Stimulated activated CD4-positive, alpha-beta T cell treated with anti-CD3 and anti-CD28 coated beads, Interleukin-1b, Interleukin-23, amount 100 ng/mL, for 1 hour (primary cell): ENCODE measurements at regions not wholly inside any gene's neighbourhood (a gene's known extent, or its start where the extent isn't known, plus 50 kb on each side); places are given as distances from the start of the nearest gene placed in this dataset.
"Not testable (repeated sequence)": the region's sequence is repeated elsewhere in the genome, so short reads cannot be mapped to it uniquely, and the experiment has no call there.

Experiments
- DNase-seq, 2 donors: peaks; one replicate each; pipeline ENCODE4 v3.0.0-alpha.2; 2020; ENCODE audit warnings: low read depth in 2 of 2

DNA sequence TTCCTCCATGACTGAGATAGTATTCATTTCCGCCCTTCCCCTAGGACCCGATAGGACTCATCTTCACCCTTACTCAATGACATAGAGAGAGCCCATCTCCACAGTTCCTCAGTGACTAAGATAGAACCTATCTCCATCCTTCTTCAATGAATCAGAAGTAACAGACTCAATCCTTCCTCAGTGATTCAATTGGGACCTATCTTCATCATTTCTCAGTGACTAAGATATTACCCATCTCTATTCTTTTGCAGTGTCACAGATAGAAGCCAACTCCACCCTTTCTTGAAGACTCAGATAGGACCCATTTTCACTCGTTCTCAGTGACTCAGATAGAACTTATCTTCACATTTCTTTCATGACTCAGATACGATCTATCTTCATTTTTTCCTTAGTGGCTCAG lies 164.6 kb downstream of the FBXO4 start:
- no peak for DNase-seq

DNA sequence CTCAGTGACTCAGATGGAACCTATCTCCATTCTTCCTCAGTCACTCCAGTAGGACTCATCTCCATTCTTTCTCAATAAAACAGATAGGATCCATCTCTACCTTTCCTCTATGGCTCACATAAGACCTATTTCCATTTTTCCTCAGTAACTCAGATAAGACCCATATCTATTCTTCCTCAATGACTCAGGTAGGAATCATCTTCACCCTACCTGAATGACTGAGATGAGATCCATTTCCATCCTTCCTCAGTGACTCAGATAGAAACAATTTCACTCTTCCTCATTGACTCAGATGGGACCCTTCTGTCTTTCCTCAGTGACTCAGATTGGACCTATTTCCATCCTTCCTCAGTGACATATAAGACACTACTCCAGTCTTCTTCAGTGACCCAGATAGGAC lies 165.1 kb downstream of the FBXO4 start:
- no peak for DNase-seq

DNA sequence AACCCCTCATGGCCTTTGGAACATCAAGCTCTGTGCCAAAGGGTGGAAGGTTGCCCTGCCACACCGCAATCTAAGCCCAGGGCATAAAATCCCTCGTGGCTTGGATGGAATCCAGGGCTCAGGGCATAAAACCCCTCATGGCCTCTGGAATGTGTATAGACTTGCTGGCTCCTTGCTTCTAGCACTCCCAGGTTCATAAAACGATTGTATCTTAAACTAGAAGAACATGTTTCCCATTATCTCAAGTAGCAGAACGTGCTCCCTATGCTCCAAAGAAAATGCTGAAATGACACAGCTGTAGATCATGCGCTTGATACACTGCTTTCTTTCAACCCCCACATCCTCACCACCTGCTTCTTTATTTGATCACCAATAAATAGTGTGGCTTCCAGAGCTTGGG lies 174.8 kb downstream of the FBXO4 start:
- not testable (repeated sequence) for DNase-seq

DNA sequence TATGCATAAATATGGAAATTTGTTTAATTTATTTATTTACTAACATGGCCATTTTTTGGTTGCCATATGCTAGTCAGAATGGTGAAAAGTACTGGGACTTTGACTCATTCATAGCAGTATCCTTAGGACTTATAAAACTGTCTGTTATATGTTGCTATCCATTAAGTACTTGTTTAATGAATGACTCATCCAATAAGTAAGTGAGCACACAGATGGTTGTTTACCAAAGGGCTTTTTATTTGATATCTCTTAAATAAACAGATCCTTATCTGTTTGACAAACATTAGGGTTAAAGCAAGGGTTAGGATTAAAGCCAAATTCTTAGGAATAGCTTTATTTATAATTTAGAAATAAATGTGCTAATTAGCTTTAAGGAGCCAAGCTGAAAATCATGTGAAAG lies 183.4 kb downstream of the FBXO4 start:
- no peak for DNase-seq

DNA sequence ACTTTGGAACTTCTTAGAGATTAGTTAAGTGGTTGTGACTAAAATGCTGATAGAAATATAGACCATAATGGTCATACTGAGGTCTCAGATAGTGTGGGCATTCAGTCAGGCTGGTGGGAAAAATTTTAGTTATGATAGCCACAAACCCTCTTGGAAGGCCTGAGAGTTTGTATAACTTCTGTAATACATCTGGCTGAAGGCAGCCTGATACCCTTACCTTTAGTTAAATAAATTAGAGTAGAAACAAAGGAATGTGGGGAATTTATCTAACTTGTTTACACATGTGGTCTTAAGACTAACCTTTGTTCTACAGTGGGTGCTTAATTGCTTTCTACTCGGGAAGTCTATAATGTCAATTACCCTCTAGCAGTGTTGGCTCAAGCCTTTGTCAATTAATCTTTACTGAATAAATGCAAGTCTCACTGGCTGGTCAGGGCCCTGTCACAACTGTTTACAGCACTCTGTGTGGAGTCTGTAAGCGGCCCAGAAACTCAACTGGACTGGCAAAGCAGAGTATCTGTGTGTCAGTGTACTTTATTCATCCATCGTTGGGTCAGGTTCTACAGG lies 184.0 kb downstream of the FBXO4 start:
- no peak for DNase-seq

DNA sequence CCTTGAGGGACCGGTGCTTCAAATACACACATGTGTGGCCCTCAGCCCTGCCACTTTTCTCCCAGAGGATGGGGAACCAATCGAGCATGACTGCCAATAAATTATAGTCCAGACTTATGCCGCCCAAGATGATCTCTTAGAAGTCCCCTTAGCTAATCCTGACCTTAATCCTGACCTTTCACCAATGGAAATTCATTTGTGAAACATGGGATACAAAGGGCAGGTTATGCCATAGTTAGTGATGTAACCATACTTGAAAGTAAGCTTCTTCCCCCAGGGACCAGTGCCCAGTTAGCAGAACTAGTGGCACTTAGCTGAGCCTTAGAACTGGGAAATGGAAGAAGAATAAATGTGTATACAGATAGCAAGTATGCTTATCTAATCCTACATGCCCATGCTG lies 190.6 kb downstream of the FBXO4 start:
- DNase-seq = not testable (repeated sequence)

DNA sequence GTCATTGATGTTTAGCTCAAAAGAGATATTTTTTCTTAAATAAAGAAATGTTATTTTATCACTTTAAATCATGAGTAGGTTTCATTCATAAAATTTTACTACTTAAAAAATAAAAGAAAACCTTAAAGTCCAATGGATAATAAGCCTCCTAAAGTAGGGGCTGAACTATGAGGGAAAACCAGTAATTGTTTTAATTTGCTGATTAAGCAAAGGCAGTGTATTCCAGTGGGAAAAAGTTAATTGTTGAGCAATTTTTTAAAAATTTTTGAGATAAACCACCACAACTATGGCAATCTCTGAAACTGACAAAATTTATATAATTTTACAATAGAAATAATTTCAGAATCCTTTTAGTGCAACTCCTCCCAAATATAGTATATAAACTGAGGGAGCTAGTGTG lies 195.0 kb downstream of the FBXO4 start:
- DNase-seq = no peak

DNA sequence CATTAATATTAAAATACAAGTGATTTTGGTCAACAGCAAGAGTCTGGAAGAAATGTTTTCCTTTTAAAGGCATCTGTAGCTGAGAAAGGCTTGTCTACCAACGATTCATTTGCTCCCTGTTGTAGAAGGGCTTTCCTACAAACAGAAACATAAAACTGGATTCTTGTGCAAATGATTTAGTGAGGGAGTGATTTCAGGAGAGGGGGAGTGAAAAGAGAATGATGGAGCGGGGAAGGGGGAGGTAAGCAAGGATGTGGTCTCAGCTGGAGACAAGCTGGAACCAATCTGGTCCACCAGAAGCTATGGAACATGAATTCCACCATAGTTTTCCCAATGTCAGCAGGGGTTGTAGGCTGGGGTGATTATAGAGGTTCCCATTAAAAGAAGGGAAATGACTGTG lies 196.3 kb downstream of the FBXO4 start:
- no peak for DNase-seq

DNA sequence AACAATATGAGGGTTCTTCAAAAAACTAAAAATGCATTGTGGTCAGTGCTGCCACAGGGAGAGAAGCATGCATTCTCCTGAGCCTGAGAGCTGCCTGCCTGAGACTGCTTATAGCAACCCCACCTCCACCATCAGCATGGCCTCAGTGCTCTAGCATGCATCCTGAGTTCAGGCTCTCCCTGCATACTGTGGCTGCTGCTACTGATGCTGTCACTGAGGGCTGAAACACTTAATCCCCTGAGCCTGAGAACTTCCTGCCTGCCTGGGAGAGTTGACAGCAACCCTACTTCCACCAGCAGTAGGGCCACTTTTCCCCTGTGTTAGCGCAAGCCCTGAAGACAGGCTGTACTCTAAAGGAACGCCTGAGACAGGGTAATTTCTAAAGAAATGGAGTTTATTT lies 206.0 kb downstream of the FBXO4 start:
- DNase-seq = no peak

DNA sequence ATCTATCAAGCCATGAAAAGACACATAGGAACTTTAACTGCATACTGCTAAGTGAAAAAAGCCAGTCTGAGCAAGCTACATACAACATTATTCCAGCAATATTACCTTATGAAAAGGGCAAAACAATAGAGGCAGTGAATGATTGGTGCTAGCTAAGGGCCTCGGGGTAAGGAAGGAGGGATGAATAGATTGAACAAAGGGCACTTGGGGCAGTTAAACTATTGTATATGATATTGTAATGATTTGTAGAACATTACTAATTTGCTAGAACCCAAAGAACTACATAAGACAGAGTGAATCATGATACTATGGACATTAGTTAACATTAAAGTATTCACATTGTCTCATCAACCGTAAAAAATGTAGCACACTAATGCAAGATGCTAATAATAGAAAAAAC lies 218.3 kb downstream of the FBXO4 start:
- DNase-seq = no peak

DNA sequence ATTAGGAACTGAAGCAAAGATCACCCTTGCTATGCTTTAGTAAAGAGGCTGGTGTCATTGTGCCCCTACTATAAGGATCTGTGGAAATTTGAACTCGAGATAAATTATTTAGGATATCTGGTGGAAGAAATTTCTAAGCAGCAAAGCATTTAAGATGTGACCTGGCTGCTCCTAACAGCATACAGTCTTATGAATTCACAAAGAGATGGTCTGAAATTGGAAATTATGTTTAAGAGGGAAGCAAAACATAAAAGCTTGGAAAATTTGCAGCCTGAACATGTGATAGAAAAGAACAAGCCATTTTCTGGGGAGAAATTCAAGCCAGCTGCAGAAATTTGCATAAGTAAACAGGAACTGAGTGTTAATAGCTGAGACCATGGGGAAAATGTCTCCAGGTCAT lies 223.7 kb downstream of the FBXO4 start:
- no peak for DNase-seq

DNA sequence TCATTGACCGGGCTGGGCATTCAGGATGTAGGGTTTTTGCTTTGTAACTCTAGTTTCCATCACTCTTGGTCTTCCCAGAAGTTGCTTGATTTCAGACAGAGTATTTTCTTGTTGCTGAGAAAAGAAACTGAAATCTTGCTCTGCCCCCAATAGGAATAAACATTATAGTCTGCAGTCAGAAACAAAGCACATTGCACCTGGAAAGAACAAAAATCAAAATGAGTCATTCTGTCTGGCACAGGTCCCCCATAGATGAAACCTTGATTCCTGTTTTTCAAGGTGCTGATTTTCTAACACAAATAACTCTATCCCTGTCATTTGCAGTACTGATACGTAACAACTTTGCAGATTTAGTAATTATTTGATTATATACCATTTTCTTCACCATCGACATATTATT lies 232.1 kb downstream of the FBXO4 start:
- no peak for DNase-seq

DNA sequence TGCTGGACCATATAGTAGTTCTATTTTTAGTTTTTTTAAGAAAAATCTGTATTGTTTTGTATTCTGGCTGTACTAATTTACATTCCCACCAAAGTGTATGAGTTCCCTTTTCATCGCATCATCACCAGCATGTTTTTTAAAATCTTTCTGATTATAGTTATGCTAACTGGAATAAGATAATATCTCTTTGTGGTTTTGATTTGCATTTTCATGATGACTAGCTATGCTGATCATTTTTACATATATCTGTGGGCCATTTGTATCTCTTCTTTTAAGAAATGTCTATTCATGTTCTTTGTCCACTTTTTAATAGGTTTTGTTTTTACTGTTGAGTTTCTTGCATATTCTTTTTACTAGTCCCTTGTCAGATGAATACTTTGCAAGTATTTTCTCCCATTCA lies 238.0 kb downstream of the FBXO4 start:
- DNase-seq = no peak

DNA sequence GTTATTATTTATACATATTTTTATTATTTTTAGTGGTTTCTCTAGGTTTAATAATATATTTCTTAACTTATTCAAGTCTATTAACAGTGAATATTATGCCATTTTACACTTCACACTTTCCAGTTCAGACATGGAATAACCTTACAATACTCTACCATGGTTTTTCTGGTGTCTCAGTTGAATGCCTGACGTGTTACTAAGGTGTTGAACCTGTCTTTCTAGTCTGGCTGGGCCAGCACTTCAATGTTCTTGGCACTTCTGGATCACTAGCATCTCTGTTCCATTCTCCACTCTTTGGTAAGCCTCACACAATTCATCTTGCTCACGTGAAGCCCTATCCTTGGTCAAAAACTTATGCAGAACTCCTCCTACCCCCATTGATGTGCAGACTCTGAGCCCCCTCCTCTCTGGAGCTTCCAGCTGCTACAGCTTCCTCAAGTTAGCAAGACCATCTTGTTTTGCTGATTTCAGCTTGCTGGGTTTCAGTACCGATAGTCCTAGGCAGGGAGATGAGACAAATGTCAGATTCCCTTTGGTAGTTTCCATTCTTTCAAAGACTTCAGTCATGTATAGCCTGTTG lies 243.1 kb downstream of the FBXO4 start:
- no peak for DNase-seq

DNA sequence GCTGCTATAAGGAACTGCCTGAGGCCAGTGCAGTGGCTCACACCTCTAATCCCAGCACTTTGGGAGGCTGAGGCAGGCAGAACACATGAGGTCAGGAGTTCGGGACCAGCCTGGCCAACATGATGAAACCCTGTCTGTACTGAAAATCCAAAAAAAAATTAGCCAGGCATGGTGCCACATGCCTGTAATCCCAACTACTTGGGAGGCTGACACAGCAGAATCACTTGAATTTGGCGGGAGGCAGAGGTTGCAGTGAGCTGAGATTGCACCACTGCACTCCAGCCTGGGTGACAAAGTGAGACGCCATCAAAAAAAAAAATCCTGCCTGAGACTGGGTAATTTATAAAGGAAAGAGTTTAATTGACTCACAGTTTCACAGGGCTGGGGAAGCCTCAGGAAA lies 247.1 kb upstream of the GHR start:
- DNase-seq = not testable (repeated sequence)

DNA sequence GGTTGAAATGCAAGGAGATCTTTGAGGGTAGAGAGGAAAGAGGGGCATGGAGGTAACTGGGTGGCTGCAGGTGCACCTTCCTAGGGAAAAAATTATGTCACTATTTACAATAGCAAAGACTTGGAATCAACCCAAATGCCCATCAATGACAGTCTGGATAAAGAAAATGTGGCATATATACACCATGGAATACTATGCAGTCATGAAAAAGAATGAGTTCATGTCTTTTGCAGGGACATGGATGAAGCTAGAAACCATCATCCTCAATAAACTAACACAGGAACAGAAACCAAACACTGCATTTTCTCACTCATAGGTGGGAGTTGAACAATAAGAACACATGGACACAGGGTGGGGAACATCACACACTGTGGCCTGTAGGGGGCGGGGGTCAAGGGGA lies 243.4 kb upstream of the GHR start:
- DNase-seq = not testable (repeated sequence)

DNA sequence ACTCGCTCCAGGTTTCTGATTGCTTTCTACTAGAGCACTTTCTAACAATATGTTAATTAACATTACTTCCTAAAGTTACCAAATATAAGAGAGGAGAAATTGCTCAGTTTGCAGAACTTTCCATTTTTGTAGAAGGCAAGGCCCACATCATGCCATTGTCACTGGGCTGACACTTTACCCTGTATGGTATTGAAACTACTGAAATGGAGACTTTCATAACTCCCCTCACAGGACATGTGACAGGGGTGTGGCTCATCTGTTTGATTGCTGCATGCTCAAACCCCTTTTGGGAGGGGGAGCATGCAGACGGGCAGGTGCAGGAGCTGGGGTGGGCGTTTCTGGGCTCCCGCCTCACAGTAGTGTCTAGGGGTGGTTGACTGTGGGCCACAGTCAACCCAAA lies 206.3 kb upstream of the GHR start:
- DNase-seq = no peak

DNA sequence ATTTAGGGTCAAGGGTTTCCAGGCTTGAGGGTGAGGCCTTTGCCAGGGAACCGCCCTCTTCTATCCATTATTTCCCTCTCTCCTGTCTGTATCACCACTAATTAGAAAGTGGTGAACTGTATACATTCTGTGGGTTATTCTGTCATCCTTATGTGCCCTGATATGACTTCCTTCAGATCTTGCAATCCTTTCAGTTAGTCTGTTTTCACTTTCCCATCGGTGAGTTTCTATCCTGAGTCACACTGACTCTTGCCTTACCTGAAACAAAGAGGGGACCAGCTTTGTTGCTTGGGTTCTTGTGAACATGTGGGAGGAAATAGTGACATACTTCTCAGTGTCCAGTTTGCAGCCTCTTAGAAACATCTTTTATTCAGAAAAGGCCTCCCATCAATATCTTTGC lies 205.4 kb upstream of the GHR start:
- DNase-seq = no peak

DNA sequence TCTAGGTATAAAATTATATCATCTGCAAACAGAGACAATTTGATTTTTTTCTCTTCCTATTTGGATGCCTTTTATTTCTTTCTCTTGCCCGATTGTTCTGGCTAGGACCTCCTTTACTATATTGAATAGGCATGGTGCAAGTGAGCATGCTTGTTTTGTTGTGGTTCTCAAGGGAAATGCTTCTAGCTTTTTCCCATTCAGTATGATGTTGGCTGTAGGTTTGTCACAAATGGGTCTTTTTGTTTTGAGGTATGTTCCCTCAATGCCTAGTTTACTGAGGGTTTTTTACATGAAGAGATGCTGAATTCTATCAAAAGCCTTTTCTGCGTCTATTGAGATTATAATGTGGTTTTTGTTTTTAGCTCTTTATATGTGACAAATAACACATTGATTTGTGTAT lies 198.2 kb upstream of the GHR start:
- DNase-seq = no peak

DNA sequence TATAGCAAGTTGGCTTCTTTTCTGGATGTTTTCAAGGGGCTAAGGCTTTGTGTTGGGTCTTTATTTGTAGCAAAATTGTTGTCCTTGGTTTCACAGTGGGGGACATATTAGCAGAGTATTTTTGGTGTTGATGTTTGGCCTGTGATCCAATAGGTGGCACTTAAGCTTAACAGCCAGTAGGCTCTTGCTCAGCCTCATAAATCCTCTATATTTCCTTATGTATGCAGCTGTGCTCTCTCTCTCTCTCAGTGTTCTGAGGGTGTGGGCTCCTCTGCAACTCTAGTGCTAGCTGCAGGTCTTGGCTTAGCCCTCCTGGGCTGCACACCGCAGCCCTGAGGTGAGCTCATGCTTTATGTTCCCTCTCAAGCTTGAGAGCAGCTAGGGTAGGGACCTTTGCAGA lies 195.0 kb upstream of the GHR start:
- DNase-seq = no peak

DNA sequence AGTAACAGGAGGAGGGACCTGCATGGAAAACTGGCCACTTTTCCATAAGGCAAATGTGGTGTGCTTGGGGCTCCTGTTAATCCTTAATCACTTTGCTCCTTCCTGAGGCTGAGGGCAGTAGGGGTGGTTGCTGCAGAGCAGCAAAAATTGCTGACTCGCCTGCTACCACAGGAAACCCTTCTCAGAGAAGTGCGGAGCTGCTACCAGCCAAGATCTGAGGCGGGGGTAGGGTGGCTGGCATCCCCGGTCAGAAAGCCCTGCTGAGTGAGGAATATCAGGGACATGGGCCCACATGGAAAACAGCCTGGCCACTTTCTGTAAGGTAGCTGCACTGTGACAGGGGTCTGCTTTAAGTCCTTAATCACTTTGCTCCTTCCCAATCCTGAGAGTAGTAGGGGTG lies 192.4 kb upstream of the GHR start:
- DNase-seq = no peak

DNA sequence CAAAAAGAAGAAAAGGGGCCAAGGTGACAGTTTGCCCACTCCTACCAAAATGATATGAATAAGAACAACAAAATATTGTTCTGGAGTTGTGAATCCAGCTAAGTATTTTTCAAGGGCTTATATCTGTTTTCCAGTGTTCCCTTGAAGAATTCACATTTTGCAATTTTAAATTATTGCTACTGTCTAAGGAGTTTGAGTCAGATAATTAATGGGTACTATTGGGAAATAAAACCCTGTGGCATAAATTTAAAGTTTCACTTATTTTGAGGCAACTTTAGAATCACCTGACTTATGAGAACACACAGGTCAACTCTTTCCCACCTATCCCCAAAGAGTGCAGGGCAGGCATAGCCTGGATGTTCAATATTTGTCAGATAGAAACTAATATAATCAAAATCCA lies 188.0 kb upstream of the GHR start:
- DNase-seq = no peak

DNA sequence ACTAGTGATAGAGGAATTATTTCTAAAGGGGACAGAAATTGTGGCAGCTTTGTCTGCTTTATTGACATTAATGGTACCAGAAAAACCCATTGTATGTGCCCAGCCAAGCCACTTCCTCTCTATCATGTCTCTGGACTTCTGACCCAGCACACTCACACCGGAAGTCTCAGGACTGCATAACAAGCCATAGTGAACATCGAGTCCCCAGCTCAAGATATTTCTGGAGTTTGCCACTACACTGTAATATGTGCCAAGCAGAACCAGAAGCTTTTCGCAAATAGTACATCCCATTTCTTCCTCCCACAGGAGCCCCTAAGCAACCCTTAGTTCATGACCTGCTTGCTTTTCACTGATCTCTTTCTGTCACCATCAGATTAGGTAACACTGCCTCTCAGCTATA lies 187.4 kb upstream of the GHR start:
- DNase-seq = no peak

DNA sequence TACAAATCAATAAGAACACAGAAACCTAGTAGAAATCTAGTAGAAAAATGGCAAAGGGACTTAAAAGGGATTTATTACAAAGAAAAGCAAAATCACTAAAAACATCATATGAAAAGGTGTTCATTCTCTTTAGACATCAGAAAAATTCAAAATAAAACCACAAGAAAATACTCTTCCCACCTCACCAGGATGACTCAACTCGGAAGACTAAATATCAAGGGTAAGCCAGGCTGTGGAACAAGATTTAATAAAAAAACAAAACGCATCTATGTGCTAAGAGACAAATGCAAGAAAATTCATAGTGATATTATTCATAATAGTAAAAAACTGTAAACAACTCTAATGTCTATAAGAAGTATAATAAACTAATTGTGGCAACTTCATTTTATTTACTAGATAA lies 181.6 kb upstream of the GHR start:
- DNase-seq = no peak
